ENCODE measurements at regions not wholly inside any gene's neighbourhood (a gene's known extent, or its start where the extent isn't known, plus 50 kb on each side); places are given as distances from the start of the nearest gene placed in this dataset.

DNA sequence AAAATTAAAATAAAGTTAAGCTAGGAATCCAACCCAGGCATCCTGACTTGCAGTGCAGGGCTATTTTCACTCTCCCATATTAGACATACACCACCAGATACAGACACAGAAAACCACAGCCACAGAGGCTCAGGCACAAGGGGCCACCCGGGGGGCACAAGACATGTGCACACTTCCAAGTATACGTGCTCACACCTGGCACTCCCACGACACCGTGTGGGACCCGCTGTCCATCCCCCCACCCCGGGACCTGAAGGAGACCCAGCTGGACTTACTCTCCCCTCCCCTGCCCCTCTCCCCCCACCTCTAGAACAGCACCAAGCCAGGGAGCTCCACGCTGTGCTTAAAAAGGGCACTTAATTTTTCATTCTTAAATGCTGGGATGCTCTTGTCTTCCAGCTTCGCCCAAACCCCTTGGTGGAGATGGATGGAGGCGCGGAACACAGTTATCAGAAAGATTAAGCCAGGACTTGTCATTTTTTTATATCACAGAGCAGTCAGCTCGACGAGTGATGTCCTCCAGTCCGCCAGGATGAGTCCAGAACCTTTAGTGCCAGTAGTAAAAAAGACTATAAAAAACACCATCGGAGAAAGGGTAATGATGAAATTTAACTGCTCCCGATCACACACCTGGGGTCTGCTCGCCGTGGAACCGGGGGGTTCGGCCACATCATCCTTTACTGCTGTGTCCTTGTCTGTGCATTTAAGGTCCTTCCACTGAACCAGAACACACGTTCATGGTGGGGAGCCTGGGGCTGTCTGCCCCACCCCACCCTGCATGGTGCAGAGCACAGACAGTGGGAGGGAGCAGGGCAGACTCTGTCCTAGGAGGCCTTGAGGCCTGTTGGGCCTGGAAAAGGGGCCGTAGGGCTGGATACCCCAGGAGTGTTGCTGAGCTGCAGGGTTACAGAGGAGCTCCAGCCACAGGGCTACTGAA lies 73.3 kb upstream of the LHX1 start:
- intact Hi-C loops (cut with DNase I; ENCODE audit: low total_unique reads), result no loop called here

DNA sequence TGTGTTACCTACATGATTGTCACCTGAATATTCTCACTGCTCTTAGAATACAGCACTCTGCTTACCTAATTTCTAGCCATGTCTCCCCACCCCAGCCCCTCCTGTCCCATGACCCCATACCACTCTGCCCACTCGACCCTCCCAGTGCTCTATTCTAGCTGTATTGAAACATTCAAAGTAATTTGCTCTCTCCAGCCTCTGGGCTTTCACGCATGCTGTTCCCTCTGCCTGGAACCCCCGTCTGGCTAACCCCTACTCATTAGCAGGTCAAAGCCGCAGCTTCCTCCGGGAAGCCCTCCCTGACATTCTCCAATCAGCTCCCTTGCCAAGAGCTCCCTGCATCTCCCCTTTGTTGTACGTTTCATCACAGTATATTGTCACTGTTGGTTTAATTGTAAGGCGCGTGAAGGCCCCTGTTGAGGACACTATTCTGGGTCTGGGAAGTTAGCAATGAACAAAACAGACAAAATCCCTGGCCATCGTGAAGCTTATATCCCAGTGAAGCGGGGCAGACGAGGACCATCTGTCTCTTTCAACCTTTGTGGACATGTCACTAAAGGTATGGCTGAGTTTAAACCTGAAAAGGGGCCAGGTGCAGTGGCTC lies 72.3 kb upstream of the LHX1 start:
- ATAC-seq, result no peak
- Histone ChIP-seq H3K27me3 (peaks cover 0 to 5% (median 0%) of the 10 kb centered on the region in 3 donors), H3K27ac (no peak overlapping the region), H3K4me3 (no peak overlapping the region), H3K36me3 (no peaks in the 10 kb centered on the region), H3K9me3 (no peaks in the 10 kb centered on the region), H3K4me1 (no peaks in the 10 kb centered on the region)
- intact Hi-C loops (cut with DNase I; ENCODE audit: low total_unique reads), result no loop called here
- DNase-seq, result no peak
- TF ChIP-seq POLR2A (IDR thresholded peaks at IDR 0.05), result no peak
- TF ChIP-seq, protein P1, sequence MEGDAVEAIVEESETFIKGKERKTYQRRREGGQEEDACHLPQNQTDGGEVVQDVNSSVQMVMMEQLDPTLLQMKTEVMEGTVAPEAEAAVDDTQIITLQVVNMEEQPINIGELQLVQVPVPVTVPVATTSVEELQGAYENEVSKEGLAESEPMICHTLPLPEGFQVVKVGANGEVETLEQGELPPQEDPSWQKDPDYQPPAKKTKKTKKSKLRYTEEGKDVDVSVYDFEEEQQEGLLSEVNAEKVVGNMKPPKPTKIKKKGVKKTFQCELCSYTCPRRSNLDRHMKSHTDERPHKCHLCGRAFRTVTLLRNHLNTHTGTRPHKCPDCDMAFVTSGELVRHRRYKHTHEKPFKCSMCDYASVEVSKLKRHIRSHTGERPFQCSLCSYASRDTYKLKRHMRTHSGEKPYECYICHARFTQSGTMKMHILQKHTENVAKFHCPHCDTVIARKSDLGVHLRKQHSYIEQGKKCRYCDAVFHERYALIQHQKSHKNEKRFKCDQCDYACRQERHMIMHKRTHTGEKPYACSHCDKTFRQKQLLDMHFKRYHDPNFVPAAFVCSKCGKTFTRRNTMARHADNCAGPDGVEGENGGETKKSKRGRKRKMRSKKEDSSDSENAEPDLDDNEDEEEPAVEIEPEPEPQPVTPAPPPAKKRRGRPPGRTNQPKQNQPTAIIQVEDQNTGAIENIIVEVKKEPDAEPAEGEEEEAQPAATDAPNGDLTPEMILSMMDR (IDR thresholded peaks at IDR 0.05 in 4 of 5, conservative IDR thresholded peaks at IDR 0.05 in 1 of 5), result no peak
- in situ Hi-C loops (cut with MboI; ENCODE audit: low sequenced_read_pairs in 4 of 4), result no loop called here

More for the DNA sequence above, 73.3 kb upstream of the LHX1 start:
- TF ChIP-seq, protein P1 (IDR thresholded peaks at IDR 0.05 in 4 of 5, conservative IDR thresholded peaks at IDR 0.05 in 1 of 5), result no peak
- TF ChIP-seq POLR2A (IDR thresholded peaks at IDR 0.05), result no peak
- no peak for ATAC-seq
- DNase-seq, result no peak
- Histone ChIP-seq H3K27ac (no peak overlapping the region), H3K36me3 (no peaks in the 10 kb centered on the region), H3K9me3 (no peaks in the 10 kb centered on the region), H3K27me3 (peaks cover 0 to 5% (median under 1%) of the 10 kb centered on the region in 3 donors), H3K4me1 (no peaks in the 10 kb centered on the region), H3K4me3 (no peak overlapping the region)
- in situ Hi-C loops (cut with MboI; ENCODE audit: low sequenced_read_pairs in 4 of 4), result no loop called here

DNA sequence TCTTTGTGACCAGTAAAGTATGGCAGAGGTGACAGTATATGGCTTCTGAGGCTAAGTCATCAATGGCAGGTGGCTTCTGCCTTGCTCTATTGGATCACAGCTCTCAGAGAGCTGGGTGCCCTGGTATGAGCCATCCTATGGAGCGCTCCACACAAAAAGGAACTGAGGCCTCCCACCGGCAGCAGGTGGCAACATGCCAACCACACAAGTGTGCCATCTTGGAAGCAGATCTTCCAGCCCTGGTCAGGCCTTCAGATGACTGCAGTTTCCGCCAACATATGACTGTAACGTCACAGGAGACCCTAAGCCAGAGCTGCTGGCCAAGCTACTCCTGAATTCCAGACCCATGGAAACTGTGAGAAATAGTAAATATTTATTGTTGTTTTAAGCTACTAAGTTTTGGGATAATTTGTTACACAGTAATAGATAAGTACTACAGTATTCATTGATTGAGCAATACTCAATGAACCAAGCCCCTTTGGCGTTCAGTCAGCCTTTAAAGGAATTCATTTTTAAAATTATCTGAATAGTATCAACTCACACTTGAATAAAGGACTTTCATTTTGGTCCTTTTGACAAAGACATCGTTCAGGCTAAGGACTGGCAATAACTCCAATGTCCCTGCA lies 69.4 kb upstream of the LHX1 start:
- no peaks in the 10 kb centered on the region for H3K9me3 ChIP-seq
- no peaks in the 10 kb centered on the region for H3K4me1 ChIP-seq
- in situ Hi-C loops (cut with MboI; ENCODE audit: low sequenced_read_pairs in 4 of 4) (no loop called here), intact Hi-C loops (cut with DNase I; ENCODE audit: low total_unique reads) (no loop called here)
- ATAC-seq (no peak), DNase-seq (no peak)
- H3K4me3 ChIP-seq, result no peak overlapping the region
- H3K27me3 ChIP-seq, result peaks cover 0 to 5% (median 0%) of the 10 kb centered on the region in 3 donors
- TF ChIP-seq POLR2A (IDR thresholded peaks at IDR 0.05), result no peak
- TF ChIP-seq, protein P1 (IDR thresholded peaks at IDR 0.05 in 4 of 5, conservative IDR thresholded peaks at IDR 0.05 in 1 of 5), result no peak
- H3K36me3 ChIP-seq, result no peaks in the 10 kb centered on the region
- no peak overlapping the region for H3K27ac ChIP-seq

DNA sequence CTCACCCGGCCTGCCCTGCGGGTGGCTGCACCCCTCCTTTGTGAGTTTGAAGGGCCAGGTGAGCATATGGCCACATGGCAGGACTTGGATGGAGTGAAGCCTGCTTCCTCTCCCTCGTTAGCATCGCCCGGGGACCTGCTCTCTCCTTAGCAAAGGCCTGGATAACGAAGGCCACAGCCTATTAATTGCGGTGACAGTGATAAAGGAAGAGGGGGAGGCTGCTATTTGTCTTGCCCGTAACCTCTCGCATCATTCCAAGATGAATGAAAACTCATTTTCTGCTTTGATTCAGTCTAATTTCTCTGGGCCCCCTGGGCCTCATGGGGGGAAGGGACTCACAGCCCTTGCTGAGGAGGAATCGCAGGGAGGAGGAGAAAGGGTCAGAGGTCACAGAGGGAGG lies 68.5 kb upstream of the LHX1 start:
- peaks cover 0 to 5% (median 0%) of the 10 kb centered on the region in 3 donors for H3K27me3 ChIP-seq
- H3K4me1 ChIP-seq, result no peaks in the 10 kb centered on the region
- no peaks in the 10 kb centered on the region for H3K9me3 ChIP-seq
- H3K4me3 ChIP-seq, result no peak overlapping the region
- TF ChIP-seq, protein P1 (IDR thresholded peaks at IDR 0.05 in 4 of 5, conservative IDR thresholded peaks at IDR 0.05 in 1 of 5), result no peak
- no peak for TF ChIP-seq POLR2A (IDR thresholded peaks at IDR 0.05)
- intact Hi-C loops (cut with DNase I; ENCODE audit: low total_unique reads), result no loop called here
- no peak overlapping the region for H3K27ac ChIP-seq
- no peak for DNase-seq
- no peak for ATAC-seq
- no peaks in the 10 kb centered on the region for H3K36me3 ChIP-seq
- in situ Hi-C loops (cut with MboI; ENCODE audit: low sequenced_read_pairs in 4 of 4), result no loop called here
